ENCODE measurements at regions not wholly inside any gene's neighbourhood (a gene's known extent, or its start where the extent isn't known, plus 50 kb on each side); places are given as distances from the start of the nearest gene placed in this dataset.

DNA sequence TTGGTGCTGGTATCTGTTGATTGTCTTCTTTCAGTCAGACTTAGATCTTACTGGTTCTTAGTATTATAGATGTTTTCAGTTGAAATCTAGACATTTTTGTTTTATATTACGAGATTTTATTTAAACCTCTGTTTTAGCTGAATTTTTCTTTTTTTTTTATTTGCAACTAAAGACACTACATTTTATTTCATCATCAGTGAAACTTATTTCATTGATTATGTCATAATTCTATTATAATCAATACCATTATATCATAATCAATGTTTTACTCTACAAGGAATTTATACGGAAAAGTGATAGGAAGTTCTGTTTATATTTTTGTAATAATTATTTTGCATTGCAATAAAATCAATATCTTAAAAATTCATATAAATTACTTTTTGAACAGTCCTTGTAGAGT lies 477.4 kb upstream of the MDFIC2 start:
- no peak for DNase-seq

DNA sequence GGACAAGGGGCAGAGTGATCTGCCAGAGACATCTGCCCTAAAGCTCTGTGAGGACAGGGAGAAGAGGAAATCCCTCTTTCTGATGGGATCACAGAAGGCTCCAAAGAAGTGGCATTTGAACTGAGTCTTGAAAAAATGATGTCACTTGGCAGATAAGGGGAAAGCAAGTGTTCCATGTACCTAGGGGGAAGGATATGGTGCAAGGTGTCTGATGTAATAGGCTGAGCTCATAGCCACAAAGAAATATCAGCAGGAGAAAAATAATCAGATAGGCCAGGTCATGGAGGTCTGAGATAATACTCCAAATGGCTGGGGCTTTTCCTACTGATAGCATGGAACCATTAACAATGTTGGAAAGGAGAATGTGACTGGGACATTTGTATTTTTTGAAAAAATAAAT lies 468.4 kb upstream of the MDFIC2 start:
- no peak for DNase-seq

DNA sequence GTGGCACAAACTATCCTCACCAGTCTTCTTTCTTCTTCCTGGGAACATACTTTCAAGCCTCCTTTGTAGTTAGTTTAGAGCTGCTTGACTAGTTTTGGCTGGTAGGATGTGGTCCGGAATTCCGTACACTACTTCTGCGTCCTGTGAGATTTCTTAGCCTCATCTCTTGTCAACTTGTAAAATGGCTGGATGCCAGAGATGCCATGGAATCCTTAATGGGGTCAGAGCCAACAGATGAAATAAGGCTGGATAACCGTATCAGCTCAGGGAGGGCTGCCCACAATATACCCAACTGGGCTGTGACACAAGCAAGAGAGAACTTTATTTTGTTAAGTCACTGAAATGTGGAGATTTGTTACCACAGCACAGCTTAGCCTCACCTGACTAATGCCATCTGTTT lies 466.9 kb upstream of the MDFIC2 start:
- no peak for DNase-seq

DNA sequence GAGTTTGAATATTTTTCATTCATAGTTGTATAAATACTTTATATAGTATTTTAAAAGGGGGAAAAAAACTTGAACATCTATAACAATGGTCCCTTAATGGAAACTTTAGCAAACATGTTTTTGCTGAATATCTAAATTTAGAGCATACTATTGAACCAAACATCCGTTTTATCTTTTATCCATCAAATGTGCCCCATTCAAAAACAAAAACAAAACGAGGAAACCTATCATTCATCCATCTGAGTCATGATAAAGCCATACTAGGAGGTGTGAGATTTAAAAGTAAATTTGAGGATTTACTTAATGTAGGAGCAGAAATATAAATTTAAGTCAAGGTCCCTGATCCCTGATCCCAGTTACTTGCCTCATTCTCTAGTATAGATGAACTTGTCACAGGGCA lies 463.6 kb upstream of the MDFIC2 start:
- DNase-seq: no peak

DNA sequence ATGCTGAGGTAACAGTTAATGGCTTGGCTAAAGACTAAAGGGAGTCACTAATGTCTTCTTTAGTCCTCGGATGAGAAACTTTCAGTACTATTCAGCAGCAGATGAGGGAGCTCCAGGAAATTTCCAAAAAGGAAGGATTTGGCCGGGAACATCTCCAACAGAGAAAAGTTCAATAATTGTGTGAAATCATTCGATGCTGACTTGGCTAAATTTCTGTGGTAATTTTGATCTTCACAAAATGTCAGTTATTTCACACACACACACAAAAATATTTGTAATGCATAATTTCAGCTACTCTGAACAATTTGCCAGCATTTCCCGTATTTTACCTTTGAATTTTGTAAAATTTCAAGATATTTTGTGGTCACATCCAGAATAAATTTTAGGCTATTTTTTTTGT lies 462.8 kb upstream of the MDFIC2 start:
- no peak for DNase-seq

DNA sequence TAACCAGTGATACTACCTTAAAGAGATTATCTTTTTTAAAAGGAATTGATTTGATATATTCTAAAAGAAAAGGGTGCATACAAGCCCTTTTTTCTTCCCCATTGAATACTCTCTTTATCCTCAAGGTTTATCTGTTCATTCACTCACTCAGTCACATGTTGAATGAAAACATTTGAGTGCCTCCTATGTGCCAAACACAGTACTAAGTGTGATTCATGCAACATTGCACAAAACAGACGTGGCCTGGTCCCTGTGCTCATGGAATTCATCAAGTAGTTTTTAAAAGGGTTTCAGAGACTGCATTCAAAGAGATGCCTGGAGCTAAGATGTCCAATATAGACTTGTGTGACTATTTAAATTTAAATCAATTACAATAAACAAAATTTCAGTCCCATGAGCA lies 462.2 kb upstream of the MDFIC2 start:
- no peak for DNase-seq

DNA sequence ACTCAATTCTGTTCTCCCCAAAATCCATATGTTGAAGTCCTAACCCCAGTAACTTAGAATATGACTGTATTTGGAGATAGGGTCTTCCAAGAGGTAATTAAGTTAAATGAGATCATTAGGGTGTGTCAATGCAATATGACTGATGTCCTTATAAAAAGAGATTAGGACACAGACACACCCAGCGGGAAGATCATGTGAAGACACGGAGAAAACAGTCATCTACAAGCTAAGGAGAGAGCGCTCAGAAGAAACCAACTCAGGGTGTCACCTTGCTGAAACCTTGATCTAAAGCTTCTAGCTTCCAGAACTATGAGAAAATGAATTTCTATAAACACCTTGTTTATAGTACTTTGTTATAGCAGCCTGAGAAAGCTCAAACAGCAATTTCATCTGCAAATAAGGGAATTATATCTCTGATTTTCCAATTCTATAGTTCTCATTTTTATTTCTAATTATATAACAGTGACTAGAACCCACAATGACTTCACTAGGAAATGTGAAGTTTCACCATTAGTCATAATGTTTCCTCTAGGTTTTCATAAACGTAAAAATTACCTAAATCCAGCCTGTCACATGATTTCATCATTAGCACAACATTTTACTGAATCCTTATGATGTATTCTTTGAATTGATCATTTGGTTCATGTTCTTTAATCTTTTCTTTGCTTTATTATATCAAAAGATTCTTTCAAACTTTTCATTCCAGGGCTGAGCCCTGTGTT lies 459.1 kb upstream of the MDFIC2 start:
- no peak for DNase-seq

DNA sequence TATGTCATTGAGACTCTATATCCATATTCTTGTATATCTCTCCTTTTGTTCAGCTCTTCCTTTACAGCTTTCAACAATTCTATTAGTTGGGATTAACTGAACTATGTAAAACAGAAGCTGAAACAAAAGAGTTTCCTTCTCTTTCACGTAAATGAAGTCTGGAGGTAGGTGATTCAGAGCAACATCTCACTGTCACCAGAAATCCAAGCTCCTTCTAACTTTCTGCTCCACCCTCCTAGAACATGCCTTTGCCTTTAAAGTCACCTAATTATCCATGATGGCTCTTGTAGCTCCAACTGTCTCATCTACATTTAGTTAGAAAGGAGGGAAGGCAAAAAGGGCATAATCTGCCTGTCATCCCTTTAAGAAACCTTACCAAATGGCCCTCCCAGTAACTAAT lies 458.2 kb upstream of the MDFIC2 start:
- no peak for DNase-seq

DNA sequence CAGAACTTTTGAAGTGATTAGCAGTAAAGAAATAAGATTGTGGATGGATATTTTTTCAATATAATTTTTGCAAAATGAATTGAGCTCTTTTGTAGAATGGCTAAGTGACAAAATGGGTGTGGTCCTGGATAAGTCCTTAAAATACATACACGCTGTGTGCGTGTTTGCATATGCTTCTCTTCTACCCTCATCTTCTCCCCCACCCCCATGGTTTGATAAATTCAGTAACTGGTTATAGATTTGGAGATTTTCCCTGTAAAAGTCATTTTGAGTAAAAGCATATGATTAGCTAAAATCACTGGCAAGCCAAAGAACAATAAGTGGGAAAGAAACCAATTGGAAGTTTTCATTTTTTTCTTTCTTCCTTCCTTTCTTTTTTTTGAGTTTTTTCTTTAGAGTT lies 453.9 kb upstream of the MDFIC2 start:
- no peak for DNase-seq

DNA sequence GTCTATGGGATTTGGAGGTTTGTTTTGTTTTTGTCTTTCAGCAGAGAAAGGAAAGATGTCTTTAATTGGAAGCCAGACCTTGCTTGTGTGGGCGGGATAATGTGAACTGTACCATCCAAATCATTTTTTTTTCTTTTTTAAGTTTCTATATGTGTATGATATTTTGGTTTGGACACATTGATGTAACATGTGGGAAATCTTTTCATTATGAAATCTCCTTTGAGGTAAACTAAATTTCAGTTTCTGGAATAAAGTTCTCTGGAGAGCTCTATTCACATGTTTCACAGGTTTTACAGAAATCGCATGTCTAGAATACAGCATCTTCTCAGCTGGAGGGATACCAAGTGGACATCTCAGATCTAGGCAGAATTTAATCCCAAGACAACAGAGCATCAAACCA lies 451.5 kb upstream of the MDFIC2 start:
- no peak for DNase-seq

DNA sequence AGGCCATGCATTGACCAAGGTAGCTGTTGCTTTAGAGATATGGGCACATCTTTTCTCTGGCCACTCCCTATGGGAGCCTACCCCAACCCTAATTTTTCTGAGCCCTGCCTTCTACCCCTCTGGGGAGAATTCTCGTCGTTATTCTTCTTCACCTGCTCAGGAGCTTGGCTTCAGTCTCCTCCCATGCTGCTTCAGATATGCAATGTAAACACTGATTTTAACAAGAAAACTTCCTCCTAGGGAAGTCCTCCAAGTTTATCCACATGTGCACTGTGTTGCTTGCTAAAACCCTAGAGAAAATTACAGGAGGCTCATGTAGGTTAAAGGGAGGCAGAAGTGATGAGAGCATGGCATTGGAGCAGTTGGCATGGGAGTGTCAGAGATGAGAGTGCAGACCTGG lies 445.2 kb upstream of the MDFIC2 start:
- no peak for DNase-seq

DNA sequence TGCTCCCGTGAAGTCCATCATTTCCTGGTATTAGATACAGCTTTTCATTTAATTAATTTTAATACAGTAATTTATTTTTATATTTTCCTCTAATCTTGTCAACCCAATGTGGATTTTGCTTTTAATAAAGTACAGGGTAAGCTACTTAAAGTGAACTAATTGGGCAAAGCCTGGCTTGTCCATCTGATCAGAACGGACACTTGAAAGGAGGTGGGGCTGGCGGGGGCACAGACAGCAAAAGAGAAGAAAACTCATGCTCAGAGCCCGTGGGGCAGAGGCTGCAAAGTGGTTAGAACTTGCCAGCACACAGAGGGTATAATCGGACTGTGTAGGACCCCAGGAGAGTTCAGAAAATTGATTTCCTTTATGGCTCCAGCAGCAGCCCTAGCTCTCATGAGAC lies 443.1 kb upstream of the MDFIC2 start:
- DNase-seq: no peak

DNA sequence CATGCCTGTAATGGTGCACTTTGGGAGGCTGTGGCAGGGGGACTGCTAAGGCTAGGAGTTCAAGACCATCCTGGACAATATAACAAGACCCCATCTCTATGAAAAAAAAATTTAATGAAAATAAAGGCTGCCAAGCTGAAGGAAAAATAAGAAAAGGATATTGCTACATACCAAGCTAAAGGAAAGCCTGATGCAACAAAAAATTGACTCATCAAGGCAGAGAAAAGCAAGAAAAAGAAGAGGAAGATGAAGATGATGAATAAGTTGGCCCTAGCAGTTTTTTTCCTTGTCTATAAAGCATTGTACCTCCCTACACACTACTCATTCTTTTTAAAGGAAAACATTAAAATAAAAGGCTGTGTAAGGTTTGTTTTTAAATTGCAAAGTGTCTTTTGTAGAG lies 441.9 kb upstream of the MDFIC2 start:
- DNase-seq: no peak

DNA sequence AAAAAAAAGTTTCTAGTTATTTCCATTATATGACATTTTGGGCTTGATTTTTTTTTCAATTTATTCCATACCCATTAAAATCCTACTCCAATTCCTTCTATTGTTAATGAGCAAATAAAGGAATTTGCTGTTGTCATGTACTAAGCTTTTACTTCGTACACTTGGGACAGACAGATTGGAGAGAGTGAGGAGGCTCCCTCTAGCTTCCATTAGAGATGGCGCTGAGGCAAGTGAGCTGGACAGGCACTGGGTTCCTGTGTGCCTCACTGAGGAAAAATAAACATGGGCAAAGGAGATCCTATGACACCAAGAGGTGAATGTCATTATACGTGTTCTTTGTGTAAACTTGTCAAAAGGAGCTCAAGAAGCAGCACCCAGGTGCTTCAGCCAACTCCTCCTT lies 441.1 kb upstream of the MDFIC2 start:
- DNase-seq: peak; percentile 1

DNA sequence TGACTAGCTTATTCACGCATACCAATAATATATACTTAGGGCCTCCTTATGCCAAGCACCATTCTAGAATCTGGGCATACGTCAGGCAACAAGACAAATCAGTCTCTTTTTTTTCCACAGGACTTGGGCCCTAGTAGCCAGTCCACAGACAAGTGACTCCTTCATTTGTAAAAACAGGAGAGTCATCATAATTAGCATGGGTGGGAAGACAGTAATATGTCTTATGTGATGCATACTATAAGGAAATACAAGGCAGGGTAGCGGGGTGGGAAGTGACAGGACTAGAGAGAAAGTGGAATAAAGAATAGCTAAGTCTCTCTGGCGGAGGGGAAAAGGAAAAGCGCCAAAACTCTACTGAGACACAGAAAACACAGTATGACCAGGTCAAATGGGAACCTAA lies 439.6 kb upstream of the MDFIC2 start:
- DNase-seq: no peak

DNA sequence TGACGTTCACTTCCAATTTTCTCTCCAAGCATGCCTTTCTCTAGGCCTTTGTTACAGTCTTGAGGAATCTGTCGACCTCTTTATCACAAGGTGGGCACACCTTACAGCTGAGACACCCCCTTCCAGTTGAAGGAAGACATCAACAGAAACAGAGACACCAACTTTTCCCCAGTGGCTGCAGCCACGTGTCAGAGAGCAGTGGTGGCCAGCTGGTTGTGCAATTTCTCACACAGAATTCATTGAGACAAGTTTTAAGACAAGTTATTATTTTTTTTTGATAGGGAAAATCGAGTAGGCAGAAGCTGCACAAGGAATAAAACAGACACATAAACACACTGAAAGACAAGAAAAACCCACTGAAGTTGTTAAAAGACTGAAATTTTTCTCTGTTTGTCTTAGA lies 436.7 kb upstream of the MDFIC2 start:
- no peak for DNase-seq

DNA sequence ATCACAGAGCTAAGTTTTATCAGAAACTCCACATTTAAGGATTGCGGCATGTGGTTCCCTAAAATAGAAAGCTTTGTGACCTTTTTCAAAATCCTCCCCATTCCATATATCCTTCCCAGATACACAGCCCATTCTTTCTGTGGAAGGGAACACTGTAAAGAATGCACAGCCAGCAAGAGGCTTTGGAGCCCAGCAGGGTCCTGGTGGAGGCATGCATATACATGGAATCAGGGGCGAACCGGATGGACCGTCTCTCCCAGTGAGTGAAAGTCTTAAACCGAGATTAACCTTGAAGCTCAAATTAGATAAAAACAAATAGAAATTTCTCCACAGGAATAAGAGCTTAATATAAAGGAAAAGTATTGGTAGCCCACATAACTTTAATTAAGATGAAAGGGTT lies 436.2 kb upstream of the MDFIC2 start:
- DNase-seq: no peak

DNA sequence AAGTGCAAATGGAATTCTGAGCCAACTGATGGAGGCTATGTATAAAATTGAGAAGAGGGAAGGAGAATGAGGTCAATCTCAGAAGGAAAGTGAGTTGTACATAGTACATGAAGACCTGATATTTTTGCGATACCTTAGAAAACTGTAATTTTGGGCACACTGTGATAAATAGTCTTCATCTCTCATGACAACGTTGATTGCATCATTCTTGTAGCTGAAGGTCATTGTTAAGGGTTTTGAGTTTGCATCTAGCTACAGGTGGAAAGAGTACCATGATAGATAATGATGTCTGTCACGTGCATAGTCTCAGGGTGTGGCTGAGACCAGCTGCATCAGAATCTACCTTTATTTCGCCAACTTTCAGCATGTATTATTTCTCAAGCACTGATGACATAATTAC lies 435.4 kb upstream of the MDFIC2 start:
- no peak for DNase-seq

DNA sequence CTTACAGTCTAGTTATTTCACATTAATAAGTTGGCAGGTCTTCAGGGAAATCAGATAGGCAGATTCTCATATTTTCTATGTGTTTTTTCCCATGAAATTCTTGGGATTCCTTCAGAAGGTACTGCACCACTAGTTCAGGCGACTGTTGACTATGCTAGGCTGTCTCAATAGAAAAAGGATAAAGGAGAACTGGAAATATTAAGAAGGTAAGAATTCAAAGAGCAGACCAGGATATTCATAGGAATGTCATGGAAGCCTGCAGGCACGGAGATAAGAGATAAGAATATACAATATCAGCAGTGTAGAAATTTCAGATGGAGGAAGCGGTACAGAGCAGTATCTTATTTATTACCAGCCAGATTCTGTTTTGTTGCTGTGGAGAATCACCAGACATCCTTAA lies 432.1 kb upstream of the MDFIC2 start:
- DNase-seq: no peak

DNA sequence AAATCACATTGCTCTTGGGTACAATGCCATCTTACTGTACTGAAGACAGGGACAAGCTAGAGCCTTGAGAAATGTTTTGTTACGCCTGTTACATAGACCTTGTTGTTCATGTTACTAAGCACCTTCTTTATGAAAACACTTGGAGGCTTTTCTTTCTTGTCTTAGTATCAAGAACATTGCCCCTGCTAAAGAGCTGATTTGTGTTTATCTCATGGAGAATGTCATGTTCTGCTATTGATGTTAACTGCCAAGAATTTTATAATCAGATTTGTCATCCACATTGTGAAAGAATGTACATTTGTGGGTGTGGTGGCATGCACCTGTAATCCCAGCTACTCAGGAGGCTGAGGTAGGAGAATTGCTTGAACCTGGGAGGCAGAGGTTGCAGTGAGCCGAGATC lies 431.3 kb upstream of the MDFIC2 start:
- DNase-seq: no peak

DNA sequence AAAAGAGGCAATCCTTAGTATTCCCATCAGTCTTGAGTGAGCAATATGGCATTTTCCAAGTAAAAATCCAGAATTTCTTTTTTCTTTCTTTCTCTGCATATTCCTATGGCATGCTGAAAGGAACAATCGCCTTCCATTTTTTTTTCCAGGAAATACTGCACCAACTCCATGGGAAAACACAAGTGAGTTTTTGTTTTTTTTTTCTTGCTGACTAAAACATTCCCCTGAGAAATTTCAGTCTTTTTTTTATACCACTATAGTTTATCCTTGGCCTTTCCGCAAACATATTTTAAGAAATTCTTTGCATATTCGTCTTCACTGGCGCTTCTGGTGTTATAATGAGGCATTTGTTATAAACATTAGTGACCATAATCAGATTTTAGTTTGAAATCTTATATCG lies 429.6 kb upstream of the MDFIC2 start:
- no peak for DNase-seq

DNA sequence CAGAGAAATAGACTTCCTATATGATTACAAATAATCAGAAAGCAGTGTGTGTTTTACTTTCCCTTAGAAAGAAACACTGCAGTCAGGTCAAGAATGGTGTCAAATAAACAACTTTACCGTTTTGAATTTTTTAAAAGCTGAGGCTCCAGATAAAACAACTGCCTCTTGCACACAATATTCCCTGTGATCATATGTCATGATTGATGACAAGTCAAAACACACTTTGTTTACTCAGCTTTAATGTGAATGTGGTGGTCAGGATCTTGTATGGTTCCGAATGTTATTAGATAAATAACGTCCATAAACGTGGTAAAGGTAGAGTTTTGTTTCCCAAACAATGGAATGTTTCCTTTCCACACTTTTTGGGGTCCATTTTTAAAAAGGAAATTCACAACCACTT lies 428.4 kb upstream of the MDFIC2 start:
- DNase-seq: no peak

DNA sequence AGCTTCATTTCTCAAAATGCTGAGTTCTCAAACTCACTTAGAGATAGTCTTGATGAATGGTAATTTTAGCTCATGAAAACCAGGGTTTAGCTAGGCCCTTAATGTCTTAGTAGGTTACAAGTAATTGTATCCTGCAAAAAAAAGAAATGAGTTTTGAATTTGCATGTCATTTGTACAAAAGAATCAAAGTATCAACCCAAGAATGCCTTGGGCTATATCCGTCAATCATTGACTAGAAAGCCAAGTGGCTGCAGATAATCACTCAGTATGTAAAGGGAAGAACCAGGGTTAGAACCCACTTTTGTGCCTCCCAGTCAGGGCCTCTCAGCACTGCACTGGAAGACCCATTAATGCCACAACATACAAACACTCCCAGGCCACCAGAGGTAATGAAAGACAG lies 427.6 kb upstream of the MDFIC2 start:
- DNase-seq: no peak

DNA sequence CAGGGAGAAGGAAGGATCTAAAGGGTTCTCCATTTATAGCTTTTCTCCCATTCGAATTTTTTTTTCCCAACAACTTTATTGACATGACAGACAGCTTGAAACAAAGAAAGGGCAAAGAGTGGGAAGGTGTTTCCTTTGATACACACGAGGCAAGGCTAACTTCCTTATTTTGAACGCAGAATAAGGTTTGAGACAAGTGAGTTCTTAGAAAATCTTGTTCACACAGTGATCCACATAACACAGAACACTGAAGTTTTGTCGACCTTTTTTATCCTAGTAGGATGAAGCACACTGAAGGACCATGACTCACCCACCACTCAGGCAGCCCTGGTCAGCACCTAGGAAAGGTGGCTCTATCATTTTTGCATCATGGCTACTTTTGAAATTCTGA lies 425.8 kb upstream of the MDFIC2 start:
- peak; percentile 27 for DNase-seq

DNA sequence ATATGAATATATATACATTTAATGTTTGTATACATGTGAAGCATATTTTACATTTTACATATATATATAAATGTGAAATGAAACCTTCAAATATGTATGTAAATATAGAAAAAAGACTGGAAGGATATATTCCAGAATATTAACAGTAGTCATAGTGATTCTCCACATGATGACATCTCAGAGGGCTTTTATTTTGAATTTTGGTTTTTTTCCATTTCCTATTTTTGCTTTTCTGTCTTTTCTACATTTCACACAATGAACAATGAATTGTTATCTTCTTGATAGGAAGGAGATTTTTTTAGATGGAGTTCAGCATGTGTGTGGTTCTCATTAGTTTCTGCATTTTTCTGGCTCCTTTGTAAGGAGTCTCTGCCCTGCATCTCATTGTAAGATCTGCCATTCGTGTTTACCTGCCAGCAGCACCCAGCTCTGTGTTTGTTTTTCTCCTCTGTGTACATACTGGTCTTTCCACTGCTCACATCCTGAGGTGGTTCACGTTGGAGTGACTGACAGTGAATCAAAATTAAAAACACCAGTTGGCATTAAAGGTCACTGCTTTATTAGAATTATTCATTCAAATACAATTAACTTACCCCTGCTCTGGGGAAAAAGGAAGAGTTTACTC lies 425.3 kb upstream of the MDFIC2 start:
- peak; percentile 59 for DNase-seq

Measured in NCI-H146 (cell line).